Type B pancreatic cell (in vitro differentiated cells): ENCODE measurements at regions not wholly inside any gene's neighbourhood (a gene's known extent, or its start where the extent isn't known, plus 50 kb on each side); places are given as distances from the start of the nearest gene placed in this dataset.

ENCODE experiments used
- DNase-seq: peaks from one replicate; pipeline ENCODE4 v3.0.0; 2021; ENCODE audit warnings: mixed read lengths; ENCODE audit not compliant: unreplicated experiment; ENCODE audit errors: extremely low spot score
- H3K27ac Mint-ChIP-seq: 2 replicates; pipeline ENCODE4 v1.8.0; 2021; ENCODE audit warnings: mild to moderate bottlenecking, mixed read lengths
- H3K27me3 Mint-ChIP-seq: 2 replicates; pipeline ENCODE4 v1.8.0; 2021; ENCODE audit warnings: mixed read lengths
- H3K36me3 Mint-ChIP-seq: 2 replicates; pipeline ENCODE4 v1.8.0; 2021; ENCODE audit warnings: mixed read lengths
- H3K4me1 Mint-ChIP-seq: one replicate; pipeline ENCODE4 v1.8.0; 2021; ENCODE audit warnings: mixed read lengths; ENCODE audit not compliant: unreplicated experiment
- H3K4me3 Mint-ChIP-seq: 2 replicates; pipeline ENCODE4 v1.8.0; 2021; ENCODE audit warnings: mild to moderate bottlenecking, mixed read lengths
- H3K9me3 Mint-ChIP-seq: 2 replicates; pipeline ENCODE4 v1.8.0; 2021; ENCODE audit warnings: mixed read lengths
- CTCF ChIP-seq: fragments of 200-600 bp; sonication (generic); conservative IDR thresholded peaks from 2 replicates; pipeline ENCODE4 v1.5.0; 2021; ENCODE audit warnings: antibody characterized with exemption, mild to moderate bottlenecking

DNA sequence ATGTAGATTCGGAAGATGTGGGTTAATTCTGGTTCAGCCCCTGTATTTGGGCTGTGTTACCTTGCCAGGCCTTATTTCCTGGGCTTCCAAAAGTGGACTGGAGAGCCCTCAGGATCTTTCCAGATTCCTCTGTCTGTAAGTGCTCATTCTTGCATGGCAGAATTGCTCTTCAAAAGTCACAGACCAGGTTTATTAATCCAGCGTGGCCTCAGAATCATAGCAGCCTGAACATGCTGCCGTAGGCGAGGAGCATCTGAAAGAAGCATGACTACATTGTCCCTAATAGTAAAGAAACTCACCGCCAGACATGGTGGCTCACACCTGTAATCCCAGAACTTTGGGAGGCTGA is 307.8 kb downstream of the GADD45G start:
- no peak overlapping the region for H3K4me3 Mint-ChIP-seq
- H3K9me3 Mint-ChIP-seq, result no peaks in the 10 kb centered on the region
- H3K27me3 Mint-ChIP-seq, result peaks cover 4% of the 10 kb centered on the region
- H3K27ac Mint-ChIP-seq, result no peak overlapping the region
- H3K4me1 Mint-ChIP-seq, result no peaks in the 10 kb centered on the region
- no peak for DNase-seq
- no peaks in the 10 kb centered on the region for H3K36me3 Mint-ChIP-seq
- TF ChIP-seq CTCF, result no peak

DNA sequence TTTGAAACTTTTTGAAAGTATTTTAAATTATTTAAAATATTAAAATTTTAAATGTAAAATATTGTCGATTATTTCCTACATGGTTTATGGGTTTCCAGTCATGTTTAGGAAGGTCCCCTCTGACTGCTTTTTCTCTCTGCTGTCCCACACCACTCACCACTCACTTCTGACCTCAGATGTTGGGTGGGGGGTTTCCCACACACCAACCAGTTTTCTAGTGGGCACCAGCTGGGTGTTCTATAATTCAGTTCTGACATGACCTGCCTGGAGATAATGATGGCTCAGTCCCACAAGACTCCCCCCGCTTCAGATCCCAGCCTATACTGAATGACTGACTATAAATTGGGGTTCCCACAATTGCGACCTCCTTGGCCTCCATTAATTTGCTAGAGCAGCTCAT is 310.4 kb downstream of the GADD45G start:
- H3K27ac Mint-ChIP-seq, result no peak overlapping the region
- no peaks in the 10 kb centered on the region for H3K9me3 Mint-ChIP-seq
- no peaks in the 10 kb centered on the region for H3K36me3 Mint-ChIP-seq

GRCh38 chr9:89916001-89916597 is 311.3 kb downstream of the GADD45G start:
- no peaks in the 10 kb centered on the region for H3K4me1 Mint-ChIP-seq
- TF ChIP-seq CTCF, result no peak
- peaks cover 17% of the 10 kb centered on the region for H3K27me3 Mint-ChIP-seq
- DNase-seq, result no peak
- H3K9me3 Mint-ChIP-seq, result no peaks in the 10 kb centered on the region
- no peak overlapping the region for H3K27ac Mint-ChIP-seq
- H3K36me3 Mint-ChIP-seq, result no peaks in the 10 kb centered on the region
- H3K4me3 Mint-ChIP-seq, result no peak overlapping the region

More for the DNA sequence above, 310.4 kb downstream of the GADD45G start:
- no peak overlapping the region for H3K4me3 Mint-ChIP-seq
- peaks cover 14% of the 10 kb centered on the region for H3K27me3 Mint-ChIP-seq
- DNase-seq, result no peak
- H3K4me1 Mint-ChIP-seq, result no peaks in the 10 kb centered on the region
- TF ChIP-seq CTCF, result no peak

GRCh38 chr9:89917861-89918260 is 313.0 kb downstream of the GADD45G start:
- no peak overlapping the region for H3K27ac Mint-ChIP-seq
- no peaks in the 10 kb centered on the region for H3K9me3 Mint-ChIP-seq
- no peaks in the 10 kb centered on the region for H3K36me3 Mint-ChIP-seq
- DNase-seq, result no peak
- no peak for TF ChIP-seq CTCF
- no peak overlapping the region for H3K4me3 Mint-ChIP-seq
- H3K4me1 Mint-ChIP-seq, result peaks cover 11% of the 10 kb centered on the region
- peaks cover 13% of the 10 kb centered on the region for H3K27me3 Mint-ChIP-seq

DNA sequence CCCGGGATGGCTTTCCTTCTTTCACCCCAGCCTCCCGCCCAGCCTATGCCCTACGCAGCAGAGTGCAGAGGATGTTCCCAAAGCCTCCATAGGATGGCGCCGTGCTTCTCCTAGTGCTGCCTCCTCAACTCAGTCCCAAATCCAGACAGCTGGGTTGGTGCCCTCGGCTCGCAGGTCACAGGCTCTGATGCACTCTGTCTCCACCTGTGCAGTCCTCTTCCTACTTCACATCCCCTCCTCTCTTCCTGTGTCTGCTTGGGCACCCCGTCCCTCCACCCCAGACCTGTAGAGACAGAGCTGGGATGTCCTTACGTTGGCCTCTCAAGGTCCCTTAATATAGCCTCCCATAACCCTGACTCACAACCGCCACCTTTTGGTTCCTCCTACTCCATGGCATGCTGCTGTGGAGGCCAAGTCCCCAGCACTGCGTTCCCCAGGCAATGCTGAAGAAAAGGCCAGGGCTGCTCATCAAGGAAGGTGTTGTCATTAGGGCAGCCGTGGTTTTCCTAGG is 314.4 kb downstream of the GADD45G start:
- Mint-ChIP-seq H3K27ac (no peak overlapping the region), H3K27me3 (peaks cover 13% of the 10 kb centered on the region), H3K36me3 (no peaks in the 10 kb centered on the region), H3K4me3 (no peak overlapping the region), H3K4me1 (peaks cover 23% of the 10 kb centered on the region), H3K9me3 (no peaks in the 10 kb centered on the region)
- TF ChIP-seq CTCF, result peak; percentile 18
- DNase-seq, result no peak

GRCh38 chr9:89920131-89920530 is 315.3 kb downstream of the GADD45G start:
- no peaks in the 10 kb centered on the region for H3K9me3 Mint-ChIP-seq
- no peak overlapping the region for H3K4me3 Mint-ChIP-seq
- DNase-seq, result no peak
- H3K36me3 Mint-ChIP-seq, result no peaks in the 10 kb centered on the region
- peaks cover 26% of the 10 kb centered on the region for H3K4me1 Mint-ChIP-seq
- peaks cover 13% of the 10 kb centered on the region for H3K27me3 Mint-ChIP-seq
- H3K27ac Mint-ChIP-seq, result no peak overlapping the region
- no peak for TF ChIP-seq CTCF
